ENCODE measurements at regions not wholly inside any gene's neighbourhood (a gene's known extent, or its start where the extent isn't known, plus 50 kb on each side); places are given as distances from the start of the nearest gene placed in this dataset.
A peak's percentile ranks its signal among the peaks of the same experiment; 100 is the strongest.

DNA sequence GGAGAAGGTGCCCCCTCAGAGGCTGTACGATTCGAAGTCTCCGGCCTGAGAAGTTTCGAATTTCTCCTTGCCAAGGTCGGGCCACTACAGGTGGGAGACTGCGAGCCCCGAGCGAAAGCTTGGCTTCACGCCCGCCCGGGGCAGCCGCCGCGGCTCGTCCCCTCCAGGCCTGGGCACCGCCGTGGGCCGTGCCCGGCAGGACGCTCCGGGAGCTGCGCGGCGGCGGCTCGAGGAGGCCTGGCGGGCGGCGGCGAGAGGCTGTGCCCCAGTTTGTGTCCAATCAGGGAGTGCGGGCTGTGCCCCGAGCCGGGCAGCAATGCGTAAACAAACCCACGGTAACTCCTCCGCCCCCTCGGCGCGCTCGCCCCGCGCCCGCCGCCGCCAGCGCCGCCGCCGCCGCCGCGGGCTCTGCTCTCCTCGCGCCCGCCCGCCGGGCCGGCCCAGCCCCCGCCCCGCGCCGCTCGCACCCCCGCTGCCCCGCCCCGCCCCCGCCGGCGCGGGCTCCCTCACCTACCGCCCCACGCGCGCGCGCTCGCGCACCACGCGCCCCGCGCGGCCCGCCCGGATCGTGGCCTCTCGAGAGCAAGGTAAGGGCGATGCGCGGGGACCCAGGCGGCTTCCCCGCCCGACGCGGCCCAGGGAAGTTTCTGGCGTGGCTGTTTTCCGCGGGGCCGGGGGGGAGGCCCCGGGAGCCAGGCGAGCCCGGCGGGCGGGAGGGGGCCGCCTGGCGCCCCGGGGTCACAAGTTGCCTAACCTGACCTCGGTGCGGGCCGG, 57.8 kb upstream of the PCGF5 start:
- no peak overlapping the region for H3K27ac ChIP-seq (ENCODE audit: low read length)
- DNase-seq (ENCODE audit: low read depth, low spot score), result no peak
- peaks cover 35% of the 10 kb centered on the region for H3K27me3 ChIP-seq (ENCODE audit: control insufficient read depth, insufficient read depth, low read length)
- 0 out of 2 replicates have a peak, but pooled peaks cover 2% of the 10 kb centered on the region for H3K4me1 ChIP-seq (ENCODE audit: control insufficient read depth, insufficient read depth, low read length)
- H3K36me3 ChIP-seq (ENCODE audit: control insufficient read depth, insufficient read depth, low read length), result no peaks in the 10 kb centered on the region; the same call in 1 of the 2 replicates
- no CpG with 5 or more reads among the region's 110 CpGs for WGBS (ENCODE audit: insufficient coverage, insufficient read length)
- H3K9me3 ChIP-seq (ENCODE audit: control insufficient read depth, insufficient read depth, low read length), result no peaks in the 10 kb centered on the region
- H3K4me3 ChIP-seq (ENCODE audit: low read length), result peak overlapping the region; percentile 69; the same call in 1 of the 2 replicates

DNA sequence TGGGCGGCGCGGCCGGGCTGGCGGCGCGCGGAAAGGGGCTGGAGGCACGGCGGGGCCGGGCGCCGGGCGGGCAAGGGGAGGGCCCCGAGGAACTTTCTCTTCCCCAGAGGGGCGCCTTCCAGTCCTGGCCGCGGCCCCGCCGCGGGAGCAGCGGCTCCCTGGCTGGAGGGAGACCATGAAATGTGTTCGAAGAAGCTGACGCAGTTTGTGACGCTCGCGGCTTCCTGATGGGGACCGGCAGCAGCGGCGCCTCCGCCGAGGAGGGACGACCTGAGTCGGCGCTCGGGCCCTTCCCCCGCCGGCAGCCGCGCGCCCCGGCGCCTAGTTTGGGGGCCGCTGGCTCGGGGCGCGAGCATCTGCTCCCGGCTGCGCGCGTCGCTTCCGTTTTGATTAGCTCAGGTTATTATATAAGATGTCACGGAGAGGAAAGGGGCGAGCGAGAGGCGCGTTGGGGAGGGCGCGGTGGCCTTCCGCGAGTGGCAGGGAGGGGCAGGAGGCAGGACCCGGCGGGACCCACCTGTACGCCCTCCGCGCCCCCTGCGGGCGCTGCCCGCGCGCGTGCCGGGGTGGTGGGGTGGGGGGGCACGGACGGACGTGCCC, 57.1 kb upstream of the PCGF5 start:
- no CpG with 5 or more reads among the region's 77 CpGs for WGBS (ENCODE audit: insufficient coverage, insufficient read length)
- H3K9me3 ChIP-seq (ENCODE audit: control insufficient read depth, insufficient read depth, low read length), result no peaks in the 10 kb centered on the region
- 0 out of 2 replicates have a peak, but pooled peaks cover 2% of the 10 kb centered on the region for H3K4me1 ChIP-seq (ENCODE audit: control insufficient read depth, insufficient read depth, low read length)
- H3K36me3 ChIP-seq (ENCODE audit: control insufficient read depth, insufficient read depth, low read length), result no peaks in the 10 kb centered on the region; the same call in 1 of the 2 replicates
- H3K27ac ChIP-seq (ENCODE audit: low read length), result no peak overlapping the region
- DNase-seq (ENCODE audit: low read depth, low spot score), result no peak
- peak overlapping the region; percentile 53; the same call in 1 of the 2 replicates for H3K4me3 ChIP-seq (ENCODE audit: low read length)
- peaks cover 35% of the 10 kb centered on the region for H3K27me3 ChIP-seq (ENCODE audit: control insufficient read depth, insufficient read depth, low read length)

DNA sequence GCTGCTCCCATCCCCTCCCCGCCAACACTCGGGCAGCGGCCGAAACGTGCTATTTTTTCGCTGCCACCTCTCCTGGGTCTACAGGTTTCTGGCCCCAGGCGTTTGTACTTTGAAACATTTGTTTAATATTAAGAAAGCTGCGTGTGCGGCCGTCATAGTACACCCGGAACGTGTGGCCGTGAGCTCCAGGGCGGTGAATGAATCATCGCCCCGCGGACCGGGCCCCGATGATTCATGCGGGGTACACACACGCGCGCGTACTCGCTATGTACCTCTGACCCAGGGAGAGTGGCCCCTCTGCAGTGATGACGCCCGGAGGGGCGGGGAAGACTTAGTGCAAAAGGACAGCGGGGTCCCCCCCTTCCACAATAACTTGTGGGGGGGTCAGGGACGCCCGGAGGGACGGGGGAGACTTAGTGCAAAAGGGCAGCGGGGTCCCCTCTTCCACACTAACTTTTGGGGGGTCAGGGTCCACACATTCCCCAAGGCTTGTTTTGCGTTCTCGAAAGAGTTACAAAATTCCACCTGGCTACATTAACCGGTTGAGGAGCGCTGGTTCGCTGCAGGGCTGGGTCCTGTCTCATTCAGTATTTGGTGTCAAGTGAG, 56.5 kb upstream of the PCGF5 start:
- peaks cover 35% of the 10 kb centered on the region for H3K27me3 ChIP-seq (ENCODE audit: control insufficient read depth, insufficient read depth, low read length)
- no peak for DNase-seq (ENCODE audit: low read depth, low spot score)
- peak overlapping the region; percentile 53; the same call in 1 of the 2 replicates for H3K4me3 ChIP-seq (ENCODE audit: low read length)
- 0 out of 2 replicates have a peak, but pooled peaks cover 2% of the 10 kb centered on the region for H3K4me1 ChIP-seq (ENCODE audit: control insufficient read depth, insufficient read depth, low read length)
- no peaks in the 10 kb centered on the region; the same call in 1 of the 2 replicates for H3K36me3 ChIP-seq (ENCODE audit: control insufficient read depth, insufficient read depth, low read length)
- WGBS (ENCODE audit: insufficient coverage, insufficient read length), result no CpG with 5 or more reads among the region's 38 CpGs
- H3K27ac ChIP-seq (ENCODE audit: low read length), result no peak overlapping the region
- H3K9me3 ChIP-seq (ENCODE audit: control insufficient read depth, insufficient read depth, low read length), result no peaks in the 10 kb centered on the region

DNA sequence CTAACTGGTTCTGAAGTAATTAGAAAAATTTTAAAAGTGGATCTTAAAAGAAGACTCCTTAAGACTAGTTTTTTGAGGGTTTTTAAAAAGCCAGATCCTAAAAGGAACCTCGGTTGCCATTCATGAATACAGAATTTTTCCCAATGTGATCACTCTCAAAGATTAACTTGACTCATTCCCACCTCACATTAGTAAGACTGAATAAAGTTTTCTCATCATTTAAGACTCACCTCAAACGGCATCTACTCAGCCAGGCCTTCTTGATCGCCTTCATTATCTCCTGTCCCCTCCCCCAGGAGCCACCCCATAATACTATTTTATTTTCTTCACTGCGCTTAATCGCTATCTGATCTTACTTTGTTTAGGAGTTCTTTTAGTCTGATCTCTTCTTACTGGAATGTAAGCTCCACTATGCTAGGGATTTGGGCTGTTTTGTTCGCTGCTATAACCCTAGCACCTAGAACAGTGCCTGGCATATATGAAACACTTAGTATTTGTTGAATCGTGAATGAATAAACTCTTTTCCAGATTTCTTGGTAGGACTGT, 55.9 kb upstream of the PCGF5 start:
- DNase-seq (ENCODE audit: low read depth, low spot score), result no peak
- Histone ChIP-seq H3K36me3 (ENCODE audit: control insufficient read depth, insufficient read depth, low read length) (no peaks in the 10 kb centered on the region; the same call in 1 of the 2 replicates), H3K9me3 (ENCODE audit: control insufficient read depth, insufficient read depth, low read length) (no peaks in the 10 kb centered on the region), H3K4me1 (ENCODE audit: control insufficient read depth, insufficient read depth, low read length) (0 out of 2 replicates have a peak, but pooled peaks cover 2% of the 10 kb centered on the region), H3K27me3 (ENCODE audit: control insufficient read depth, insufficient read depth, low read length) (peaks cover 35% of the 10 kb centered on the region), H3K4me3 (ENCODE audit: low read length) (no peak overlapping the region), H3K27ac (ENCODE audit: low read length) (no peak overlapping the region)
- no CpG with 5 or more reads among the region's 7 CpGs for WGBS (ENCODE audit: insufficient coverage, insufficient read length)

DNA sequence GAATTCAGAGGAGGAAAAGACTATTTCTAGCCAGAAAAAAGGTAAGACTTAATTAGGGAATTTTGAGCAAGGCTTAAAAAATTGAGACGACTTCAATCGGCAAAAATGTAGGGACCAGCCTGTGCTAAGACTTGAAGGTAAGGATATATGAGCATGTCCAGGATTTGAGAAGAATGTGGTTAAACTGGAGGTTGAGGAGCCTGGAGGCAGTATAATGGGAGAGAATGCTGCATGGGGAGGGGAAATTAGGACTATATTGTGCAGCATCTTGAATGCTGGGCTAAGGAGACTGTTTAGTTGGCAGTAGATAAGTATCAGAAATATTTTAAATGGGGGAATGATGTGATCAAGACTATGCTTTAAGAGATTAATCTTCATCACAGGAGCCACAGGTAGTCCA, 53.1 kb upstream of the PCGF5 start:
- DNase-seq (ENCODE audit: low read depth, low spot score), result no peak
- Histone ChIP-seq H3K4me3 (ENCODE audit: low read length) (no peak overlapping the region), H3K9me3 (ENCODE audit: control insufficient read depth, insufficient read depth, low read length) (no peaks in the 10 kb centered on the region), H3K27ac (ENCODE audit: low read length) (no peak overlapping the region), H3K27me3 (ENCODE audit: control insufficient read depth, insufficient read depth, low read length) (peaks cover 19% of the 10 kb centered on the region), H3K36me3 (ENCODE audit: control insufficient read depth, insufficient read depth, low read length) (no peaks in the 10 kb centered on the region; the same call in 1 of the 2 replicates), H3K4me1 (ENCODE audit: control insufficient read depth, insufficient read depth, low read length) (0 out of 2 replicates have a peak, but pooled peaks cover 2% of the 10 kb centered on the region)
- no CpG with 5 or more reads among the region's 2 CpGs for WGBS (ENCODE audit: insufficient coverage, insufficient read length)

DNA sequence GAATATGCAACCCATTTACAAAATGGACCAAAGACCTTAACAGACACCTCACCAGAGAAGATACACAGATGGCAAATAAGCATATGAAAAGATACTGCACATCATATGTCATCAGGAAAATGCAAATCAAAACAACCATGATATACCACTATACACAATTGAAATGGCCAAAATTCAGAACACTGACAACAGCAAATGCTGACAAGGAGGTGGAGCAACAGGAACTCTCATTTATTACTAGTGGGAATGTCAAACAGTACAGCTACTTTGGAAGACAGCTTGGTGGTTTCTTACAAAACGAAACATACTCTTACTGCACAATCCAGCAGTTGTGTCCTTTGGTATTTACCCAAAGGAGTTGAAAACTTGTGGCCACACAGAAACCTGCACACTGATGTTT, 50.0 kb upstream of the PCGF5 start:
- H3K9me3 ChIP-seq (ENCODE audit: control insufficient read depth, insufficient read depth, low read length), result no peaks in the 10 kb centered on the region
- DNase-seq (ENCODE audit: low read depth, low spot score), result no peak
- WGBS (ENCODE audit: insufficient coverage, insufficient read length), result no CpG with 5 or more reads among the region's 1 CpG
- no peaks in the 10 kb centered on the region for H3K4me1 ChIP-seq (ENCODE audit: control insufficient read depth, insufficient read depth, low read length)
- H3K27me3 ChIP-seq (ENCODE audit: control insufficient read depth, insufficient read depth, low read length), result peaks cover under 1% of the 10 kb centered on the region; the same call in 1 of the 2 replicates
- H3K4me3 ChIP-seq (ENCODE audit: low read length), result no peak overlapping the region
- no peak overlapping the region for H3K27ac ChIP-seq (ENCODE audit: low read length)
- no peaks in the 10 kb centered on the region for H3K36me3 ChIP-seq (ENCODE audit: control insufficient read depth, insufficient read depth, low read length)

All from iPS DF 6.9 (cell line).